ENCODE measurements at regions not wholly inside any gene's neighbourhood (a gene's known extent, or its start where the extent isn't known, plus 50 kb on each side); places are given as distances from the start of the nearest gene placed in this dataset.

- no peaks in the 10 kb centered on the region for H3K9me3 ChIP-seq (ENCODE audit: control insufficient read depth in 1 of 2, insufficient read depth in 1 of 2, low read depth in 1 of 2, low read length in 2 of 2)
- H4K20me1 ChIP-seq (ENCODE audit: insufficient read depth): no peaks in the 10 kb centered on the region
- H3K27me3 ChIP-seq (ENCODE audit: insufficient read depth, low read length): no peaks in the 10 kb centered on the region
- no peak overlapping the region for H2AFZ ChIP-seq (ENCODE audit: low read depth, low read length, poor library complexity, severe bottlenecking)
- ChIA-PET RAD21 (ENCODE audit: low non-redundant PET in 1 of 2, low total read pairs in 2 of 2, uncharacterized antibody in 2 of 2, unreplicated experiment in 2 of 2) (no interaction called here), CTCF (no interaction called here), POLR2A (no interaction called here)
- TF ChIP-seq EZH2 (IDR thresholded peaks at IDR 0.05) (no peak), CEBPB (IDR thresholded peaks at IDR 0.05; ENCODE audit: low read depth) (no peak), REST (IDR thresholded peaks at IDR 0.05; ENCODE audit: low read depth) (no peak), POLR2AphosphoS5 (IDR thresholded peaks at IDR 0.05; ENCODE audit: low read depth, low read length) (no peak), ELF1 (IDR thresholded peaks at IDR 0.05; ENCODE audit: borderline replicate concordance, low read depth) (no peak), SRF (IDR thresholded peaks at IDR 0.05; ENCODE audit: low read depth) (no peak), CBX3 (IDR thresholded peaks at IDR 0.05; ENCODE audit: low read depth) (no peak), ATF3 (IDR thresholded peaks at IDR 0.05) (no peak), CTCF (IDR thresholded peaks at IDR 0.05 in 2 of 3, conservative IDR thresholded peaks at IDR 0.05 in 1 of 3; ENCODE audit: borderline replicate concordance in 1 of 3, insufficient read depth in 1 of 3, low read depth in 2 of 3, low read length in 2 of 3) (no peak), POLR2A (IDR thresholded peaks at IDR 0.05; ENCODE audit: borderline replicate concordance, extremely low read depth, insufficient read depth, insufficient read length) (no peak), ZFX (IDR thresholded peaks at IDR 0.05) (no peak), TCF7L2 (IDR thresholded peaks at IDR 0.05; ENCODE audit: borderline replicate concordance, extremely low read depth, insufficient read depth, insufficient read length) (no peak), ZBTB33 (IDR thresholded peaks at IDR 0.05; ENCODE audit: extremely low read depth, insufficient replicate concordance, low read length) (no peak), SP1 (IDR thresholded peaks at IDR 0.05; ENCODE audit: low read depth) (no peak), JUND (IDR thresholded peaks at IDR 0.05) (no peak), EGR1 (IDR thresholded peaks at IDR 0.05; ENCODE audit: low read depth) (no peak), EZH2phosphoT487 (IDR thresholded peaks at IDR 0.05; ENCODE audit: borderline replicate concordance) (no peak), YY1 (IDR thresholded peaks at IDR 0.05; ENCODE audit: extremely low read depth, insufficient replicate concordance, low read depth, low read length) (no peak), ZNF274 (IDR thresholded peaks at IDR 0.05; ENCODE audit: low read depth, low read length) (no peak), SIN3A (IDR thresholded peaks at IDR 0.05; ENCODE audit: low read depth) (no peak)
- H3K36me3 ChIP-seq (ENCODE audit: control insufficient read depth in 1 of 2, insufficient read depth in 2 of 2, low read length in 2 of 2): no peaks in the 10 kb centered on the region
- no peak for DNase-seq (ENCODE audit: low read depth, low spot score)
- no peak overlapping the region for H3K27ac ChIP-seq (ENCODE audit: low read depth, low read length)
- no peak overlapping the region for H3K4me2 ChIP-seq (ENCODE audit: low read length)
- no peak for ATAC-seq
- no peak overlapping the region for H3K4me3 ChIP-seq (replicated peaks in 1 of 2; ENCODE audit: low read depth in 1 of 2, low read length in 2 of 2)
- H3K4me1 ChIP-seq (ENCODE audit: control insufficient read depth in 1 of 2, insufficient read depth in 2 of 2, low read length in 2 of 2): no peaks in the 10 kb centered on the region
- no TSS peak for BruUV-seq (replicated peaks)
- H3K9me2 ChIP-seq (ENCODE audit: insufficient read depth): no peaks in the 10 kb centered on the region
- intact Hi-C loops (cut with micrococcal nuclease): no loop called here
- H3K9ac ChIP-seq (ENCODE audit: low read length): no peak overlapping the region
- no peaks in the 10 kb centered on the region for H3K79me2 ChIP-seq (ENCODE audit: insufficient read depth, low read length)
These were observed 290.0 kb downstream of the MZT1 start for GRCh38 chr13:72437458-72437857.
